WTC11 (cell line): ENCODE measurements at regions not wholly inside any gene's neighbourhood (a gene's known extent, or its start where the extent isn't known, plus 50 kb on each side); places are given as distances from the start of the nearest gene placed in this dataset.

Source experiments
- AFF4 ChIP-seq: sonication (generic); formaldehyde crosslinking; IDR thresholded peaks from 2 replicates; pipeline ENCODE4 v1.8.1; 2023; ENCODE audit warnings: mild to moderate bottlenecking, missing genetic modification reagents, borderline replicate concordance
- ATF1 ChIP-seq: sonication (generic); formaldehyde crosslinking; IDR thresholded peaks from 2 replicates; pipeline ENCODE4 v1.8.1; 2023; ENCODE audit warnings: mild to moderate bottlenecking, moderate library complexity, missing genetic modification reagents
- ATF2 ChIP-seq: sonication (generic); formaldehyde crosslinking; IDR thresholded peaks from 2 replicates; pipeline ENCODE4 v1.8.1; 2022; ENCODE audit warnings: low read depth, missing genetic modification reagents, borderline replicate concordance
- CREB1 ChIP-seq: sonication (generic); formaldehyde crosslinking; IDR thresholded peaks from 2 replicates; pipeline ENCODE4 v1.8.0; 2023; ENCODE audit warnings: mild to moderate bottlenecking, missing genetic modification reagents
- CTCF ChIP-seq: fragments of 200-600 bp; IDR thresholded peaks from 2 replicates; pipeline ENCODE4 v1.8.0; 2022; ENCODE audit warnings: antibody characterized with exemption
- ESRRA ChIP-seq: sonication (generic); formaldehyde crosslinking; IDR thresholded peaks from 2 replicates; pipeline ENCODE4 v1.8.1; 2022; ENCODE audit warnings: mild to moderate bottlenecking, missing genetic modification reagents, borderline replicate concordance
- JUN ChIP-seq: sonication (generic); formaldehyde crosslinking; IDR thresholded peaks from 2 replicates; pipeline ENCODE4 v1.8.0; 2023; ENCODE audit warnings: mild to moderate bottlenecking, missing genetic modification reagents
- MXD4 ChIP-seq: fragments of 250-450 bp; sonication (Bioruptor Pico); IDR thresholded peaks from 2 replicates; pipeline ENCODE4 v1.8.0; 2021; ENCODE audit warnings: mild to moderate bottlenecking, moderate library complexity, borderline replicate concordance
- NFYB ChIP-seq: sonication (generic); formaldehyde crosslinking; conservative IDR thresholded peaks from 2 replicates; pipeline ENCODE4 v1.8.0; 2022; ENCODE audit warnings: low read depth, missing genetic modification reagents
- RORB ChIP-seq: fragments of 250-450 bp; sonication (Bioruptor Pico); IDR thresholded peaks from 2 replicates; pipeline ENCODE4 v1.9.0; 2021; ENCODE audit warnings: mild to moderate bottlenecking
- ZNF512 ChIP-seq: sonication (generic); formaldehyde crosslinking; IDR thresholded peaks from 2 replicates; pipeline ENCODE4 v1.8.1; 2022; ENCODE audit warnings: missing genetic modification reagents, borderline replicate concordance

DNA sequence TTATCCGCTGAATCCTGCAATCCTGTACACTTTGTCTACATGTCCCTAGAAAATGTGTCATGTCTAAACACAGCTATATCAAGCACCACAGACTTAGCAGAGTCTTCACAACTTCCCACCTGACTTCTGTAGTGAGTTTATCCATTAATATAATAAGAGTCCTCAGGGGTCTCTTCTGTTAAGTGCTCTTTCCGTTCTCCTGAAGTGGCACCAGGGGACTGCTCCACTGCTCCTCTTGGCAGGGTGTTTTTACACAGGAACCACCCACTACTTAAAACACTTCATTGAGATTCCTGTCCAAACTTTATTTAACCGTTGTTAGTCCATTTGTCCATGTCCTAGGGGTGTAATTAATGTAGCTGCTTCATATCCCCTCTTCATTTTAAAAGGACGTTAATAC is 1000.4 kb downstream of the STPG2 start:
- TF ChIP-seq CREB1 (CRISPR knock-in tag) = no peak
- TF ChIP-seq ZNF512 = no peak
- no peak for TF ChIP-seq CTCF
- TF ChIP-seq AFF4 (CRISPR knock-in tag) = no peak
- TF ChIP-seq ATF1 (CRISPR knock-in tag) = no peak
- TF ChIP-seq NFYB (CRISPR knock-in tag) = no peak
- no peak for TF ChIP-seq MXD4 (CRISPR knock-in tag)
- no peak for TF ChIP-seq JUN (CRISPR knock-in tag)
- TF ChIP-seq ESRRA (CRISPR knock-in tag) = no peak
- TF ChIP-seq ATF2 = no peak
- no peak for TF ChIP-seq RORB (CRISPR knock-in tag)
